Body of pancreas (tissue), 4 donors: ENCODE measurements at regions not wholly inside any gene's neighbourhood (a gene's known extent, or its start where the extent isn't known, plus 50 kb on each side); places are given as distances from the start of the nearest gene placed in this dataset.
"Not testable (repeated sequence)": the region's sequence is repeated elsewhere in the genome, so short reads cannot be mapped to it uniquely, and the experiment has no call there.

Experiments
- ATAC-seq: fragments of 150-250 bp; one replicate; pipeline ENCODE4 v1.9.1; 2016
- DNase-seq, 4 donors: peaks; one replicate each; pipeline ENCODE4 v3.0.0-alpha.2; 2019
- H3K27ac ChIP-seq, 4 donors: fragments of 200-600 bp; sonication (generic); 1 replicate in 3 of 4; 2 replicates in 1 of 4; pipeline versions ENCODE4 v1.5.1 to v1.6.1; 2016 to 2019; ENCODE audit warnings: mild to moderate bottlenecking in 1 of 4, mixed read lengths in 1 of 4, moderate library complexity in 1 of 4
- H3K27me3 ChIP-seq, 2 donors: fragments of 200-600 bp; sonication (generic); one replicate each; pipeline ENCODE4 v1.6.0; 2016; ENCODE audit warnings: mild to moderate bottlenecking in 1 of 2
- H3K36me3 ChIP-seq, 2 donors: fragments of 200-600 bp; sonication (generic); replicated peaks in 1 of 2; 2 replicates each; pipeline ENCODE4 v1.5.1; 2016; ENCODE audit warnings: low read depth in 2 of 2; ENCODE audit not compliant: insufficient read depth in 1 of 2
- H3K4me1 ChIP-seq: fragments of 200-600 bp; sonication (generic); one replicate; pipeline ENCODE4 v1.6.0; 2016
- H3K4me3 ChIP-seq, 2 donors: fragments of 200-600 bp; sonication (generic); 1 replicate in 1 of 2; 2 replicates in 1 of 2; pipeline ENCODE4 v1.5.1; 2016 to 2019
- H3K9me3 ChIP-seq, 3 donors: fragments of 200-600 bp; sonication (generic); 1 replicate in 2 of 3; 2 replicates in 1 of 3; pipeline ENCODE4 v1.5.1; 2016
- CTCF ChIP-seq, 7 experiments: fragments of 450-650 bp in 4 of 7; fragments of 200-600 bp in 3 of 7; sonication (generic) in 3 of 7; IDR thresholded peaks; one replicate each; pipeline ENCODE4 v1.5.1; 2016 to 2019; ENCODE audit warnings: antibody characterized with exemption in 7 of 7
- POLR2A ChIP-seq, 3 donors: fragments of 450-650 bp; IDR thresholded peaks; one replicate each; pipeline ENCODE4 v1.6.1; 2016; ENCODE audit warnings: antibody characterized with exemption in 3 of 3, mild to moderate bottlenecking in 2 of 3
- WGBS, 2 donors: methylation state at CpG; one replicate each; pipeline ENCODE4 v1.1.5; 2017; 5-methylcytosine and 5-hydroxymethylcytosine counted together
- intact Hi-C: fragments of 100-400 bp; cut with DNase I; formaldehyde crosslinking; loops from one replicate; pipeline ENCODE4 v1.15.1; 2023

DNA sequence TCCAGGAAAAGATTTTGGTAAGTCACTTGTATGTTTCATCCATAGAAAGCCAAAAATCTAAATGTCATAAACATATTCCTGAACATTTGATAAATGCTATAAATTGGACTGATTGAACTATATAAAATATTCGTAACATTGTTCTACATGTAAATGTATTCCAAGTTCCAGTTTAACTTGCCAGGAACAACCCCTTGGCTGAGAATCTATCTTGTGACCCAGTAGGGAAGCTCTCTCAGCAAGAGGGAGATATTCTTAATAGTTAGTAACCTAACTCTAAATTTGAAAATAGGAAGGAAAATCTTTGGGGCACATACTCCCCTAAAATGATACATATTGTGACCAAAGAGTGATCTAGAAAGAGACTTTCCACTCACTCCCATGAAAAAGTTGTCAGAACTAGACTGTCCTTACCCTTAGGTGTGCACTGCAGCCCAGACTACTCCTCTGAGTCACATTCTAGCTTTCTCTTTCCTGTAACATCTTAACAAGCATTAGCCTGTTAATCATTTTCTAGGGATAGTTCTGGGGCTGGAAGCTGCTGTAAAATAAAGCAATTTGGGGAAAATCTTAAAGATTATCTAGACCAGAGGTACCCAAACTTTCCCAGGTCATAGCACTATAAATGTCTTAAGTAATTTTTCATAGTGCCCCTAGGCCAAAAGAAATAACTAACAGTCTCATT, 73.7 kb upstream of the SKAP2 start:
- Histone ChIP-seq H3K4me3 (no peak overlapping the region), H3K9me3 (no peaks in the 10 kb centered on the region), H3K27me3 (no peaks in the 10 kb centered on the region), H3K36me3 (no peaks in the 10 kb centered on the region), H3K27ac (no peak overlapping the region), H3K4me1 (no peaks in the 10 kb centered on the region)
- no peak for TF ChIP-seq POLR2A (IDR thresholded peaks at IDR 0.05)
- TF ChIP-seq CTCF (IDR thresholded peaks at IDR 0.05), result no peak
- intact Hi-C loops, result no loop called here
- WGBS, 2 donors, result 67 to 83% methylated on average over 1 of the region's 1 CpG
- no peak for ATAC-seq
- no peak for DNase-seq

- ATAC-seq, result no peak
- Histone ChIP-seq H3K27ac (no peak overlapping the region), H3K36me3 (no peaks in the 10 kb centered on the region), H3K27me3 (no peaks in the 10 kb centered on the region), H3K4me3 (no peak overlapping the region), H3K9me3 (no peaks in the 10 kb centered on the region), H3K4me1 (no peaks in the 10 kb centered on the region)
- no peak for DNase-seq
- intact Hi-C loops, result no loop called here
- no peak for TF ChIP-seq CTCF (IDR thresholded peaks at IDR 0.05)
- TF ChIP-seq POLR2A (IDR thresholded peaks at IDR 0.05), result no peak
Measured at GRCh38 chr7:26937306-26937705, 72.9 kb upstream of the SKAP2 start.

DNA sequence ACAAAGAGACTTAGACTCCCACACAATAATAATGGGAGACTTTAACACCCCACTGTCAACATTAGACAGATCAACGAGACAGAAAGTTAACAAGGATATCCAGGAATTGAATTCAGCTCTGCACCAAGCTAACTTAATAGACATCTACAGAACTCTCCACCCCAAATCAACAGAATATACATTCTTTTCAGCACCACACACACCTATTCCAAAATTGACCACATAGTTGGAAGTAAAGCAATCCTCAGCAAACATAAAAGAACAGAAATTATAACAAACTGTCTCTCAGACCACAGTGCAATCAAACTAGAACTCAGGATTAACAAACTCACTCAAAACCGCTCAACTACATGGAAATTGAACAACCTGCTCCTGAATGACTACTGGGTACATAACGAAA, 68.2 kb upstream of the SKAP2 start:
- DNase-seq, intact Hi-C loops, H3K9me3 ChIP-seq, H3K4me3 ChIP-seq, ATAC-seq, H3K36me3 ChIP-seq, H3K27me3 ChIP-seq, H3K27ac ChIP-seq, H3K4me1 ChIP-seq: not testable (repeated sequence)
- WGBS, 2 donors, result 61 to 64% methylated on average over 2 to 3 of the region's 3 CpGs

- no peak for TF ChIP-seq CTCF (IDR thresholded peaks at IDR 0.05)
- TF ChIP-seq POLR2A (IDR thresholded peaks at IDR 0.05), result no peak
- DNase-seq (no peak), ATAC-seq (no peak)
- Histone ChIP-seq H3K27me3 (no peaks in the 10 kb centered on the region), H3K4me1 (no peaks in the 10 kb centered on the region), H3K4me3 (no peak overlapping the region), H3K27ac (no peak overlapping the region), H3K9me3 (no peaks in the 10 kb centered on the region), H3K36me3 (no peaks in the 10 kb centered on the region)
- intact Hi-C loops, result no loop called here
Measured at GRCh38 chr7:26930845-26931244, 66.5 kb upstream of the SKAP2 start.

DNA sequence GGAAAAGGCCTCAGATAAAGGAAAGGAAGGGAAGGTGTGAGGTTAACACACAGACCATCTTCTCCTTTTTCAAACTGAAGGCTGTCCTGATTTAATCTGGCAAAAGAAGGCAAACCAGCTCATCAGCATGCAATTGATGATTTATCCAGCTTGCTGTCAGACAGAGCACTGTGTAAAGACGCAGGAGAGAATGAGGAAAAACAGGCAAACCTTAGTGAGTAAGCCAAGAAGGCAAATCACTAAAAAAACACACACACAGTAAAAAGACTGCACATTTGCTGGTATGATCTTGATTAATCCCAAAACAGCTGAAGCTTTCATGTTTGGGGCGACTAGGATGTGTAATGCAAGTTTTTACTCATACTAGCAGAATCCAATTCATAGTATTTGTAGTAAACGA, 65.8 kb upstream of the SKAP2 start:
- intact Hi-C loops, result no loop called here
- ATAC-seq (no peak), DNase-seq (no peak)
- TF ChIP-seq CTCF (IDR thresholded peaks at IDR 0.05) (no peak), POLR2A (IDR thresholded peaks at IDR 0.05) (no peak)
- Histone ChIP-seq H3K27me3 (no peaks in the 10 kb centered on the region), H3K4me1 (no peaks in the 10 kb centered on the region), H3K4me3 (no peak overlapping the region), H3K9me3 (no peaks in the 10 kb centered on the region), H3K27ac (no peak overlapping the region), H3K36me3 (no peaks in the 10 kb centered on the region)
- WGBS, 2 donors, result 65 to 66% methylated on average over 3 of the region's 3 CpGs
